ENCODE measurements at regions not wholly inside any gene's neighbourhood (a gene's known extent, or its start where the extent isn't known, plus 50 kb on each side); places are given as distances from the start of the nearest gene placed in this dataset.

GRCh38 chr4:180189666-180190065 is 2053.5 kb upstream of the TENM3 start:
- no peak for DNase-seq
- TF ChIP-seq GATA1 (IDR thresholded peaks at IDR 0.05; ENCODE audit: low read depth, low read length) (no peak), POLR2A (IDR thresholded peaks at IDR 0.05; ENCODE audit: low read length) (no peak)

DNA sequence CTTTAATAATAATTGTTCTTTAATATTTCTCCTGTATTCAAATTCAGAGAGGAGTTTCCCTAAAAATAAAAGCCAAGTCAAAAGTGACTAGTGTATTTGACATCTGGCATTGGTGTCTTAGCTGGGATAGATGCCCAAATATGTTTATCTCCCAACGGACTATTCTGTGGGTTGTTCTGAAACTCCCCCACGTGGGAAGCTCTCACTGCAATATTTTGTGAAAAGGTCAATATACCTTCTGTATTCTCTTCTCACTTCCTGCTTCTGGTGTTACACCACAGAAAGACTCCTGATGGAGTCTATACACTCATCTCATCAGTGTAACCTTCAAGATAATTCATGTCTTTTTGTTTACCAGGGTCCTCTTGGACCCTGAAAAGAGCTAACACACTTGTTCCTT is 2052.8 kb upstream of the TENM3 start:
- no peak for DNase-seq
- TF ChIP-seq GATA1 (IDR thresholded peaks at IDR 0.05; ENCODE audit: low read depth, low read length) (no peak), POLR2A (IDR thresholded peaks at IDR 0.05; ENCODE audit: low read length) (no peak)

DNA sequence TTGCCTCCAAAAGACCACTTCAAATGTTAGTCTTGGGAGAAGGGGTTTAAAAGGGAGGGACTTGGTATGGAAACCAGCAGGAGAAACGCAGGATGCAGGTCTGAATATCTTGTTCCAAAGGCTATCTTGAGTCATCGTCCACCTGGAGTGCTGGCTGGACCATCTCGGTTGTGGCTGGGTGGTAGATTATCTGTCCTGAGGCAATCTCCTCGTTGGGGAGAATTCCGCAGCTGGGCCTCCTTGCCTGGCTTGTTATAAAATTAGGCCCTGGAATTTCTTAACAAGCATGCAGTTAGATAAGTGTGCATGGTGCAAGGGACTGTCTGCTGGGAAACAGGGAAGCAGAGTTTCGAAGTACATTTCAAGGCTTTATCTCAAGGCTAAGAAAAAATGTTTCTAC is 2045.7 kb upstream of the TENM3 start:
- TF ChIP-seq POLR2A (IDR thresholded peaks at IDR 0.05; ENCODE audit: low read length) (no peak), GATA1 (IDR thresholded peaks at IDR 0.05; ENCODE audit: low read depth, low read length) (no peak)
- DNase-seq: no peak

DNA sequence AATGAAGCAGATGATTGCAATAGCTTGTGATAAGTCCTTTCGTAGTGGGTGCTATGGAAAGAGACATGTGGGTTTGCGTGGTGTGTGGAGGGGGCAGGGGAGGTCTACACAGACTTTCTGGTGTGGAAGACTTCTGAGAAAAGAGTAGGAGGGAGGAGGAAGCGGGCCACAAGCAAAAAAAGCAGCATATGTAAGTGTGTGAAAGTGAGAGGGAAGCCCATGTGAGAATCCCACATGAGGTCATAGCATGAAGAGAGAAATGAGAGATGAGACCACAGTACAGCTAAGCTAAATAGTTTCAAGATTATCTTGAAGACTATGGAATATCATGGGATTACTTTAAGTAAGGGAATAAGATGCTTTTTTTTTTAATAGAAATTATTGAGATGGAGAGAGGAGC is 2039.9 kb upstream of the TENM3 start:
- TF ChIP-seq GATA1 (IDR thresholded peaks at IDR 0.05; ENCODE audit: low read depth, low read length) (no peak), POLR2A (IDR thresholded peaks at IDR 0.05; ENCODE audit: low read length) (no peak)
- no peak for DNase-seq

DNA sequence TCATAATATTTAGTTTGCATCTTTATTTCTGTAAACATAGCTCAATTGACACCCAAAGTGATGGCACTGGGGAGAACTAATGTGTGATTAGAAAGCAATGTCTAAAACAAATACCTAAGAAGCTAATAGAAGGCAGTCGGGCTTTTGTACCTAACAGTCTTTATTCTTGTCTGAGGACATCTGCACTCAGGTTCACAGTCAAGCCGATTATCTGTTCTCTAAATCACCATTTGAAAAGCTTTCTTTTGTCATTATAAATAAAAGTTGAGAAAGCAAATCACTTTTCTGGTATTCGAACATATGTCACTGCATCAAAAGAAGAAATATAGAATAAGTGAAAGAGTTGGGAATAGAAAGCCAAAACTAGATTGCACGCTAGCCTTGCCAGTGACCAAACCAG is 2037.9 kb upstream of the TENM3 start:
- no peak for DNase-seq

GRCh38 chr4:180207921-180208320 is 2035.3 kb upstream of the TENM3 start:
- TF ChIP-seq GATA1 (IDR thresholded peaks at IDR 0.05; ENCODE audit: low read depth, low read length): no peak
- TF ChIP-seq POLR2A (IDR thresholded peaks at IDR 0.05; ENCODE audit: low read length): no peak

More for the DNA sequence above, 2037.9 kb upstream of the TENM3 start:
- TF ChIP-seq GATA1 (IDR thresholded peaks at IDR 0.05; ENCODE audit: low read depth, low read length) (no peak), POLR2A (IDR thresholded peaks at IDR 0.05; ENCODE audit: low read length) (no peak)

DNA sequence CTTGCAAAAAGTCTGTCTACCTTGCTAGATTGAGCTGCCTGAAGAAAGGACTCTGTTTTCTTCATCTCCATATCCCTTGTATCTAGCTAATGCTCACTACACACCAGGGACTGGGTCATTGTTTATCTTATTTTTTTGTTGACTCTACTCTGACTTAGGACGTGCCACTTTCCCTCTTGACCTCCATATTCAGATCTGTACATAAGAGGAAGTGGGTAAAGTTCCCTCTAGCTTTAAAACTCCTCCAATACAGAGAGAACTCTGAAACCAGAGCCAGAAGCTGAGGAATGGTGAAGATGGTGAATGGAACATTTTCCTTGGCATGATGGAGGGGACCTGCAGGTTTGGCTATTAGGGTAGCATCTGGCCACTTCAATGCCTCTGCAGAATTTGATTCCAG is 2026.1 kb upstream of the TENM3 start:
- DNase-seq: no peak
- TF ChIP-seq POLR2A (IDR thresholded peaks at IDR 0.05; ENCODE audit: low read length): no peak
- no peak for TF ChIP-seq GATA1 (IDR thresholded peaks at IDR 0.05; ENCODE audit: low read depth, low read length)

More at GRCh38 chr4:180207921-180208320, 2035.3 kb upstream of the TENM3 start:
- DNase-seq: no peak

GRCh38 chr4:180219080-180219479 is 2024.1 kb upstream of the TENM3 start:
- TF ChIP-seq POLR2A (IDR thresholded peaks at IDR 0.05; ENCODE audit: low read length) (no peak), GATA1 (IDR thresholded peaks at IDR 0.05; ENCODE audit: low read depth, low read length) (no peak)
- no peak for DNase-seq

DNA sequence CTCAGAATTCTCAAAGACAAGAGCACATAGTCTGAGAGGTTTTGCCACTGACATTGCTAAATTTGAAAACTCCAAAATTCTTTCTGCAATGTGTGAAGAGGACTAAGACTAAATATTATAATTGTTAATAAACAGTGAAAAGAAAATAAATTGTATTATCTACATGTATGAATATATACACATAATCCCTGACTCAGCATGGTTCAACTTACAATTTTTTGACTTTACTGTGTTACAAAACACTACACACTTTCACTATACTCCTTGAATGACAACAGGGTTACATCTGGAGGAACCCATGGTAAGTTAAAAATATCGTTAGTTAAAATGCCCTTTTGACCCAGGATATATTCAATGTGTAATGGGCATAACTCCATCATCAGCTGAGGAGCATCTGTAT is 2017.2 kb upstream of the TENM3 start:
- DNase-seq: no peak
- TF ChIP-seq POLR2A (IDR thresholded peaks at IDR 0.05; ENCODE audit: low read length) (no peak), GATA1 (IDR thresholded peaks at IDR 0.05; ENCODE audit: low read depth, low read length) (no peak)

DNA sequence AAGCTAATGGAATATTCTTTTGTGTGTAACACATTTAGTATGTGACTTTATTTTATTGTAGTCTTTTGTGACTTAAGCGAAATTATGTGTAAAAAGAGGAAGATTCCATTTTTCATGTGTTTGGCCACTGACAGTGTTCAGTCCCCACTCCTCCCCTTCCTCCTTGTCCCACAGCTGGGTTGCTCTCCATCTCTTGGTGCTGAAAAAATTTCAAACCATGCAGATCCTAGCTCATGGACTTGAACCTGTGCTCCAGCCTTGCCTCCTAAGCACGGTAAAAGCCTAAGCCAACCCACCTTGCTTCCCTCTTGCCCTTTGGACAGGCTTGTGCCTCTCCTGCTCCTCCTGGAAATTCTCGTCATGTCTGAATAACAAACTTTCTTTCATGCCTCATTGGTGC is 2008.5 kb upstream of the TENM3 start:
- TF ChIP-seq POLR2A (IDR thresholded peaks at IDR 0.05; ENCODE audit: low read length): no peak
- no peak for TF ChIP-seq GATA1 (IDR thresholded peaks at IDR 0.05; ENCODE audit: low read depth, low read length)
- DNase-seq: no peak

DNA sequence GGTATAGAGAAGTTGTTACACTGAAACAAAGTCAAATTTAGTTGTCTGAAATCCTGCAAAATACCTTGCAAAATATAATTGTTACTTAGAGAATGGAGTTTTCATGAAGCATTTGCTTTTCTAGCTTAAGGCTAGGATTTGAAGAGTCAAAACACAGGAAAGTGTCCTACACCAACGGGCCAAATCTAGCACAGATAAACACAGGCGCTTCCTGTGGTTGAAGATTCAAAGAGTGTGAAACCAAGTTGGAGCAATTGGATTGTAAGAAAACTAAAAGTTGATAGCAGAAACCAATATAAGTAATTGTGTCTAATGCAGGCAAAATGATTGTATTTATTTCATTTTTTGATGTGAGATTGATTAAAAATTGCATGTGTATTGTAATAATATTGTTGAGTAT is 2002.5 kb upstream of the TENM3 start:
- no peak for DNase-seq
- TF ChIP-seq POLR2A (IDR thresholded peaks at IDR 0.05; ENCODE audit: low read length) (no peak), GATA1 (IDR thresholded peaks at IDR 0.05; ENCODE audit: low read depth, low read length) (no peak)

GRCh38 chr4:180253419-180253818 is 1989.8 kb upstream of the TENM3 start:
- TF ChIP-seq POLR2A (IDR thresholded peaks at IDR 0.05; ENCODE audit: low read length) (no peak), GATA1 (IDR thresholded peaks at IDR 0.05; ENCODE audit: low read depth, low read length) (no peak)
- no peak for DNase-seq

DNA sequence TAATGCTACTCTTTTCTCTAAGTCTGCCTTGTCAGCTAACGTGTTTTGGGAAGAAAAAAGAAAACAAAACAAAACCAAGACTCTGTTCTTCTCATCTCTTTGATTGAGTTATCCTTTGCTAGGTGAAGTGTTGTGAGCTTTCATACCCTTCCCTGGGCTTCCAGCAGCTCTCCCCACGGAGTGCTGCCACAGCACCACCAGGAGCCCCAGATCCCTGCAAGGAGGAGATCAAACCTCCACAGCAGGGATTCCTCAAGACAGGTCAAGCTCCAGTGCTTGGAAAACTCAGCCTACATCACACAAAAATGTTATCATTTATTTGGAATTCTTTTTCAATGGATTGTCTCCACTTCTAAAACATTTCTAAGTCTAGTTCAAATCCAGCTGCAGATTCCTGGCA is 1981.9 kb upstream of the TENM3 start:
- TF ChIP-seq GATA1 (IDR thresholded peaks at IDR 0.05; ENCODE audit: low read depth, low read length): no peak
- no peak for TF ChIP-seq POLR2A (IDR thresholded peaks at IDR 0.05; ENCODE audit: low read length)
- DNase-seq: no peak

DNA sequence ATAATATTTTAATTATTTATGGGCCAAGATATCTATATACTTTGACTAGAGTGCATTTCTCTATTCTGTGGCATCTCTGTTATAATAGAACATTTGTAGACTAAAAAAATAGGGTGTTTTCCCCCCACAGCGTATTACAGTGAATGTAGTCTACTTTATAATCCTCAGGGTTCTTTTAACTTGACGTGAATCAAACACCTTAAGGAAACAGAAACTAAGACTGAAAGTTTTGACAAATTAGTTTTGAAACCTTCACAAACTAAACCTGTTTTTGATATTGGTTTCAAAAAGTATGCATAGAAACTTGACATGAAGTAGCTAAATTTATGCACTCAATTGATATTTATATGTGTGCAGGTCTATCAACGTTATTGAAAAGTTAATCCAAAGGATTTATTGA is 1963.1 kb upstream of the TENM3 start:
- no peak for TF ChIP-seq GATA1 (IDR thresholded peaks at IDR 0.05; ENCODE audit: low read depth, low read length)
- no peak for TF ChIP-seq POLR2A (IDR thresholded peaks at IDR 0.05; ENCODE audit: low read length)

GRCh38 chr4:180280726-180281297 is 1962.4 kb upstream of the TENM3 start:
- DNase-seq: no peak

More for the DNA sequence above, 1963.1 kb upstream of the TENM3 start:
- DNase-seq: no peak

DNA sequence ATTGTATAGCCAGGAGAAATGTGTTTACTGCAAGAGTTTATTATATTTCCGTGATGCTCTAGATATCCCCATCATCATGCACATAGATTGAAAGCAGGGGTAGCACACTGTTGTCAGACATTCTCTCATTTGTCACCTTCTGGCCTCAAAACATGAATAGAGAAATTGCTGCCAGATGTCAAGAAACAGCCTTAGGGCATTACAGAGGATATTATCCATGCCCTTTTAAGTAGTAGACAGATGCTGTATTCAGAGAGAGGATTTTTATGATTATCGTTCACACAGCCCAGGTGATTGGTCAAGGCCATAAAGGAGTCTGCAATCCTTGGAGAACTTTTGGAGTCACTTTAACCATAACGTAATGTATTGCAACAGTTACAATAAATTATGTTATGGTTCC is 1961.5 kb upstream of the TENM3 start:
- TF ChIP-seq GATA1 (IDR thresholded peaks at IDR 0.05; ENCODE audit: low read depth, low read length) (no peak), POLR2A (IDR thresholded peaks at IDR 0.05; ENCODE audit: low read length) (no peak)
- DNase-seq: no peak

More at GRCh38 chr4:180280726-180281297, 1962.4 kb upstream of the TENM3 start:
- no peak for TF ChIP-seq GATA1 (IDR thresholded peaks at IDR 0.05; ENCODE audit: low read depth, low read length)

Data from erythroblast (primary cell).